HepG2 (cell line): ENCODE measurements at regions not wholly inside any gene's neighbourhood (a gene's known extent, or its start where the extent isn't known, plus 50 kb on each side); places are given as distances from the start of the nearest gene placed in this dataset.

ENCODE experiments used
- ATAC-seq: fragments of 200-7000 bp; cut with Tn5 transposase; 3 replicates; pipeline ENCODE4 v1.9.1; 2020; ENCODE audit warnings: mild to moderate bottlenecking, moderate library complexity
- BruUV-seq: library from RNA; stranded (reverse); fragments of 400-500 nt; replicated peaks from 2 replicates; lab custom pipeline; 2021; lab: Mats Ljungman, UMichigan
- CTCF ChIA-PET: fragments of 300-600 bp; formaldehyde crosslinking; extraction: SDS; loops from one replicate; lab custom pipeline; 2021; ENCODE audit warnings: low total read pairs, inconsistent platforms, low intra/inter-chr PET ratio; lab: Yijun Ruan, JAX
- POLR2A ChIA-PET: fragments of 350-600 bp; sonication (Branson Sonifier 250); formaldehyde crosslinking; loops from one replicate; lab custom pipeline; 2020; ENCODE audit warnings: antibody characterized with exemption, inconsistent platforms; lab: Yijun Ruan, JAX
- DNase-seq: peaks from one replicate; pipeline ENCODE4 v3.0.0-alpha.2; 2015; ENCODE audit warnings: low spot score
- FAIRE-seq: peaks from 3 replicates; lab custom pipeline; 2011; peaks lifted over from hg19 to GRCh38; lab: Jason Lieb, UNC
- H2AFZ ChIP-seq: one replicate; pipeline ENCODE4 v1.6.1; 2011; ENCODE audit warnings: low read length, inconsistent platforms
- H3K27ac ChIP-seq: fragments of 300-600 bp; 3 replicates; pipeline ENCODE4 v1.8.0; 2011; ENCODE audit warnings: mixed run types, mild to moderate bottlenecking, mixed read lengths, low read length, inconsistent platforms; ENCODE audit not compliant: insufficient read depth; ENCODE audit errors: extremely low read length
- H3K27me3 ChIP-seq, 2 experiments: fragments of 200-600 bp in 1 of 2; 2 replicates in 1 of 2; 3 replicates in 1 of 2; pipeline versions ENCODE4 v1.6.0 to v1.8.0; 2011; ENCODE audit warnings: low read length in 2 of 2, mild to moderate bottlenecking in 2 of 2, moderate library complexity in 2 of 2, inconsistent platforms in 1 of 2; ENCODE audit not compliant: insufficient read depth in 2 of 2, control insufficient read depth in 1 of 2
- H3K36me3 ChIP-seq, 2 experiments: fragments of 200-600 bp in 1 of 2; replicated peaks in 1 of 2; 2 replicates in 1 of 2; 3 replicates in 1 of 2; pipeline versions ENCODE4 v1.5.1 to v1.8.0; 2011; ENCODE audit warnings: low read length in 2 of 2, inconsistent platforms in 1 of 2; ENCODE audit not compliant: insufficient read depth in 2 of 2, control insufficient read depth in 1 of 2
- H3K4me1 ChIP-seq: 2 replicates; pipeline ENCODE4 v1.5.1; 2012; ENCODE audit warnings: low read length, inconsistent platforms; ENCODE audit not compliant: insufficient read depth
- H3K4me2 ChIP-seq: 2 replicates; pipeline ENCODE4 v1.6.0; 2011; ENCODE audit warnings: low read depth, low read length, inconsistent platforms
- H3K4me3 ChIP-seq, 3 experiments: fragments of 200-600 bp in 1 of 3; sonication (generic), shearing (Covaris generic) in 1 of 3; replicated peaks in 1 of 3; 2 replicates each; pipeline ENCODE4 v1.5.1; 2011 to 2016; ENCODE audit warnings: low read length in 3 of 3, inconsistent platforms in 2 of 3, low read depth in 2 of 3, mild to moderate bottlenecking in 2 of 3, control low read depth in 1 of 3, mixed read lengths in 1 of 3; ENCODE audit not compliant: insufficient read depth in 1 of 3
- H3K79me2 ChIP-seq: one replicate; pipeline ENCODE4 v1.6.1; 2011; ENCODE audit warnings: low read length, inconsistent platforms; ENCODE audit not compliant: insufficient read depth
- H3K9ac ChIP-seq: 2 replicates; pipeline ENCODE4 v1.6.0; 2011; ENCODE audit warnings: mild to moderate bottlenecking, low read depth, low read length, inconsistent platforms; ENCODE audit not compliant: insufficient read depth
- H3K9me3 ChIP-seq: 2 replicates; pipeline ENCODE4 v1.5.1; 2012; ENCODE audit warnings: mild to moderate bottlenecking, low read length
- H4K20me1 ChIP-seq: 2 replicates; pipeline ENCODE4 v1.6.0; 2011; ENCODE audit warnings: inconsistent platforms, mild to moderate bottlenecking, low read length, moderate library complexity; ENCODE audit not compliant: insufficient read depth
- ATRX ChIP-seq: sonication (generic); formaldehyde crosslinking; IDR thresholded peaks from 2 replicates; pipeline ENCODE4 v1.4.0; 2020; ENCODE audit warnings: missing genetic modification reagents, borderline replicate concordance
- STAG1 ChIP-seq: sonication (generic); formaldehyde crosslinking; IDR thresholded peaks from 2 replicates; pipeline ENCODE4 v1.4.0; 2020; ENCODE audit warnings: missing genetic modification reagents
- WGBS: methylation state at CpG from one replicate; pipeline ENCODE4 v1.1.6; 2017; ENCODE audit warnings: low lambda C conversion rate; 5-methylcytosine and 5-hydroxymethylcytosine counted together
- in situ Hi-C: cut with HindIII; loops from 2 replicates; pipeline ENCODE4 v1.10.0; 2017; ENCODE audit warnings: low pct_unique_long_range_greater_than_20kb; ENCODE audit not compliant: extremely low pct_ligation_motif_present
- intact Hi-C: fragments of 100-400 bp; cut with micrococcal nuclease; formaldehyde crosslinking; loops from one replicate; pipeline ENCODE4 v1.10.0; 2022; ENCODE audit not compliant: unreplicated experiment
- TF ChIP-seq, protein P1 (sequence below): sonication (generic); formaldehyde crosslinking; IDR thresholded peaks from 2 replicates; pipeline ENCODE4 v1.4.0; 2020; ENCODE audit warnings: missing genetic modification reagents, borderline replicate concordance
- TF ChIP-seq, protein P2 (sequence below): sonication (generic); formaldehyde crosslinking; IDR thresholded peaks from 2 replicates; pipeline ENCODE4 v1.5.0; 2020; ENCODE audit warnings: mild to moderate bottlenecking, missing genetic modification reagents, moderate library complexity

DNA sequence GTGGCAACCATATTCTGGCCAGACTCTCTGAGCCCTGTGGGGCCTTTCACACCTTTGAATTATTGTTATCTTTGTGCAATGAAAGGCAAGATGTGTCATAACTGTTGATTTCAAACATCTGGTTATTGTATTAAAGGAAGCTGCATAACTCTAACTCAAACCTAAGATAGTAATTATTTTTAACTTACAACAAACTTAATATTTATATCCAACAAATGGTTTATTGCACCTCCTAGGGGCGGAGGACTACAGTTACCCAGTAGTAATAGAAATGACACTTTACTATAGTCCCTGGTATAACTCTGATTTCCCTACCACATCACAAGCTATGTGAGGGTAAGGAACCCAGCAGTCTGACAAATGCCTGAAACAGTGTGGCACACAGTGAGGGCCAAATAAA is 363.9 kb upstream of the SUCLG2 start (continued):
- TF ChIP-seq, protein P1, sequence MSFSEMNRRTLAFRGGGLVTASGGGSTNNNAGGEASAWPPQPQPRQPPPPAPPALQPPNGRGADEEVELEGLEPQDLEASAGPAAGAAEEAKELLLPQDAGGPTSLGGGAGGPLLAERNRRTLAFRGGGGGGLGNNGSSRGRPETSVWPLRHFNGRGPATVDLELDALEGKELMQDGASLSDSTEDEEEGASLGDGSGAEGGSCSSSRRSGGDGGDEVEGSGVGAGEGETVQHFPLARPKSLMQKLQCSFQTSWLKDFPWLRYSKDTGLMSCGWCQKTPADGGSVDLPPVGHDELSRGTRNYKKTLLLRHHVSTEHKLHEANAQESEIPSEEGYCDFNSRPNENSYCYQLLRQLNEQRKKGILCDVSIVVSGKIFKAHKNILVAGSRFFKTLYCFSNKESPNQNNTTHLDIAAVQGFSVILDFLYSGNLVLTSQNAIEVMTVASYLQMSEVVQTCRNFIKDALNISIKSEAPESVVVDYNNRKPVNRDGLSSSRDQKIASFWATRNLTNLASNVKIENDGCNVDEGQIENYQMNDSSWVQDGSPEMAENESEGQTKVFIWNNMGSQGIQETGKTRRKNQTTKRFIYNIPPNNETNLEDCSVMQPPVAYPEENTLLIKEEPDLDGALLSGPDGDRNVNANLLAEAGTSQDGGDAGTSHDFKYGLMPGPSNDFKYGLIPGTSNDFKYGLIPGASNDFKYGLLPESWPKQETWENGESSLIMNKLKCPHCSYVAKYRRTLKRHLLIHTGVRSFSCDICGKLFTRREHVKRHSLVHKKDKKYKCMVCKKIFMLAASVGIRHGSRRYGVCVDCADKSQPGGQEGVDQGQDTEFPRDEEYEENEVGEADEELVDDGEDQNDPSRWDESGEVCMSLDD (CRISPR knock-in tag), result no peak

DNA sequence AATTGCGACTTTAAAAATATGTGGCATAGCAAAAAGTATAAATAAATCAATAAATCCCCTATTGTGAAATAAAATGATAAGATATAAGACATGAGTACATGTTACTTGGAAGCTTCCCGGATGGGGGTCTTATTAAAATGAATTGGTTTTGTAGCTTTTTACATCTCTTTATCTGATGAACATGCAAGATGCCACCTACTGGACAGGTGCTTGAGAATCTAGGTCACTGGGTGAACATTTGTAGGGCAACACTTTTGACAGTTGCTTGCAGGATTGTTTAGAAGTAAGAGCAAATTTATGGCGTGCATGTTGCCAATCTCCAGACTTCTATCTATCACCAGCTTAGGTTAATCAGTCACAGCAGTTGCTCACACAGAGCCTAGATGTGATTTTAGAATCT is 362.7 kb upstream of the SUCLG2 start:
- no TSS peak for BruUV-seq
- intact Hi-C loops, result loop anchor here (5.0 kb wide), 1 partner anchor 635 kb away; no protein-coding TSS in a partner anchor
- peak; percentile 8 for DNase-seq
- no peaks in the 10 kb centered on the region for H4K20me1 ChIP-seq
- TF ChIP-seq, protein P2, sequence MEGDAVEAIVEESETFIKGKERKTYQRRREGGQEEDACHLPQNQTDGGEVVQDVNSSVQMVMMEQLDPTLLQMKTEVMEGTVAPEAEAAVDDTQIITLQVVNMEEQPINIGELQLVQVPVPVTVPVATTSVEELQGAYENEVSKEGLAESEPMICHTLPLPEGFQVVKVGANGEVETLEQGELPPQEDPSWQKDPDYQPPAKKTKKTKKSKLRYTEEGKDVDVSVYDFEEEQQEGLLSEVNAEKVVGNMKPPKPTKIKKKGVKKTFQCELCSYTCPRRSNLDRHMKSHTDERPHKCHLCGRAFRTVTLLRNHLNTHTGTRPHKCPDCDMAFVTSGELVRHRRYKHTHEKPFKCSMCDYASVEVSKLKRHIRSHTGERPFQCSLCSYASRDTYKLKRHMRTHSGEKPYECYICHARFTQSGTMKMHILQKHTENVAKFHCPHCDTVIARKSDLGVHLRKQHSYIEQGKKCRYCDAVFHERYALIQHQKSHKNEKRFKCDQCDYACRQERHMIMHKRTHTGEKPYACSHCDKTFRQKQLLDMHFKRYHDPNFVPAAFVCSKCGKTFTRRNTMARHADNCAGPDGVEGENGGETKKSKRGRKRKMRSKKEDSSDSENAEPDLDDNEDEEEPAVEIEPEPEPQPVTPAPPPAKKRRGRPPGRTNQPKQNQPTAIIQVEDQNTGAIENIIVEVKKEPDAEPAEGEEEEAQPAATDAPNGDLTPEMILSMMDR (CRISPR knock-in tag), result 0 out of 2 replicates have a peak, but pooled peaks have one; percentile 11
- TF ChIP-seq STAG1 (peak; percentile 29; the same call in 1 of the 2 replicates), ATRX (CRISPR knock-in tag) (no peak)
- TF ChIP-seq, all 625 proteins: peak for 2
- Histone ChIP-seq H3K79me2 (no peaks in the 10 kb centered on the region), H3K36me3 (no peaks in the 10 kb centered on the region), H3K9ac (no peak overlapping the region), H3K4me3 (no peak overlapping the region), H3K4me1 (no peaks in the 10 kb centered on the region), H3K27me3 (no peaks in the 10 kb centered on the region), H3K27ac (no peak overlapping the region), H2AFZ (no peak overlapping the region), H3K9me3 (no peaks in the 10 kb centered on the region), H3K4me2 (no peak overlapping the region)
- WGBS, result 1% methylated on average over 3 of the region's 3 CpGs
- ChIA-PET CTCF (no interaction called here), POLR2A (no interaction called here)
- in situ Hi-C loops, result no loop called here
- ATAC-seq (no peak), FAIRE-seq (no peak)
